ENCODE measurements at regions not wholly inside any gene's neighbourhood (a gene's known extent, or its start where the extent isn't known, plus 50 kb on each side); places are given as distances from the start of the nearest gene placed in this dataset.

- H3K27ac ChIP-seq: no peak overlapping the region
- no peak for DNase-seq
- intact Hi-C loops (cut with DNase I): no loop called here
- H3K4me1 ChIP-seq: no peaks in the 10 kb centered on the region
- no peak for ATAC-seq
- H3K9me3 ChIP-seq: peaks cover 0 to 6% of the 10 kb centered on the region in 2 donors
- peaks cover 0 to 16% of the 10 kb centered on the region in 2 donors for H3K27me3 ChIP-seq
- H3K36me3 ChIP-seq: no peaks in the 10 kb centered on the region
- H3K4me3 ChIP-seq: no peak overlapping the region
- no peak for TF ChIP-seq CTCF (IDR thresholded peaks at IDR 0.05)
Measured at GRCh38 chr11:33575311-33575710, 125.3 kb downstream of the C11orf91 start.

GRCh38 chr11:33574331-33574730 is 126.3 kb downstream of the C11orf91 start:
- Histone ChIP-seq H3K27ac (no peak overlapping the region), H3K27me3 (peaks cover 0 to 9% of the 10 kb centered on the region in 2 donors), H3K4me1 (no peaks in the 10 kb centered on the region), H3K4me3 (no peak overlapping the region), H3K36me3 (no peaks in the 10 kb centered on the region), H3K9me3 (peaks cover 0 to 6% of the 10 kb centered on the region in 2 donors)
- no peak for ATAC-seq
- DNase-seq: no peak
- no peak for TF ChIP-seq CTCF (IDR thresholded peaks at IDR 0.05)
- intact Hi-C loops (cut with DNase I): no loop called here

- peaks cover 0 to 6% of the 10 kb centered on the region in 2 donors for H3K9me3 ChIP-seq
- intact Hi-C loops (cut with DNase I): no loop called here
- H3K4me1 ChIP-seq: no peaks in the 10 kb centered on the region
- H3K27ac ChIP-seq: no peak overlapping the region
- peaks cover 0 to 11% of the 10 kb centered on the region in 2 donors for H3K27me3 ChIP-seq
- no peak for DNase-seq
- no peak for ATAC-seq
- no peak for TF ChIP-seq CTCF (IDR thresholded peaks at IDR 0.05)
- no peak overlapping the region for H3K4me3 ChIP-seq
- no peaks in the 10 kb centered on the region for H3K36me3 ChIP-seq
Measured at GRCh38 chr11:33569333-33569732, 131.3 kb downstream of the C11orf91 start.

- Histone ChIP-seq H3K4me1 (no peaks in the 10 kb centered on the region), H3K27ac (no peak overlapping the region), H3K27me3 (peaks cover 0 to 11% of the 10 kb centered on the region in 2 donors), H3K36me3 (no peaks in the 10 kb centered on the region), H3K4me3 (no peak overlapping the region), H3K9me3 (no peaks in the 10 kb centered on the region)
- DNase-seq (no peak), ATAC-seq (no peak)
- intact Hi-C loops (cut with DNase I): no loop called here
- no peak for TF ChIP-seq CTCF (IDR thresholded peaks at IDR 0.05)
Measured at GRCh38 chr11:33567004-33567403, 133.6 kb downstream of the C11orf91 start.

- Histone ChIP-seq H3K36me3 (no peaks in the 10 kb centered on the region), H3K9me3 (no peaks in the 10 kb centered on the region), H3K27ac (no peak overlapping the region), H3K4me1 (no peaks in the 10 kb centered on the region), H3K4me3 (no peak overlapping the region), H3K27me3 (peaks cover 0 to 11% of the 10 kb centered on the region in 2 donors)
- ATAC-seq (no peak), DNase-seq (no peak)
- no peak for TF ChIP-seq CTCF (IDR thresholded peaks at IDR 0.05)
- intact Hi-C loops (cut with DNase I): no loop called here
Measured at GRCh38 chr11:33564856-33565453, 135.7 kb downstream of the C11orf91 start.
